ENCODE measurements at regions not wholly inside any gene's neighbourhood (a gene's known extent, or its start where the extent isn't known, plus 50 kb on each side); places are given as distances from the start of the nearest gene placed in this dataset.

DNA sequence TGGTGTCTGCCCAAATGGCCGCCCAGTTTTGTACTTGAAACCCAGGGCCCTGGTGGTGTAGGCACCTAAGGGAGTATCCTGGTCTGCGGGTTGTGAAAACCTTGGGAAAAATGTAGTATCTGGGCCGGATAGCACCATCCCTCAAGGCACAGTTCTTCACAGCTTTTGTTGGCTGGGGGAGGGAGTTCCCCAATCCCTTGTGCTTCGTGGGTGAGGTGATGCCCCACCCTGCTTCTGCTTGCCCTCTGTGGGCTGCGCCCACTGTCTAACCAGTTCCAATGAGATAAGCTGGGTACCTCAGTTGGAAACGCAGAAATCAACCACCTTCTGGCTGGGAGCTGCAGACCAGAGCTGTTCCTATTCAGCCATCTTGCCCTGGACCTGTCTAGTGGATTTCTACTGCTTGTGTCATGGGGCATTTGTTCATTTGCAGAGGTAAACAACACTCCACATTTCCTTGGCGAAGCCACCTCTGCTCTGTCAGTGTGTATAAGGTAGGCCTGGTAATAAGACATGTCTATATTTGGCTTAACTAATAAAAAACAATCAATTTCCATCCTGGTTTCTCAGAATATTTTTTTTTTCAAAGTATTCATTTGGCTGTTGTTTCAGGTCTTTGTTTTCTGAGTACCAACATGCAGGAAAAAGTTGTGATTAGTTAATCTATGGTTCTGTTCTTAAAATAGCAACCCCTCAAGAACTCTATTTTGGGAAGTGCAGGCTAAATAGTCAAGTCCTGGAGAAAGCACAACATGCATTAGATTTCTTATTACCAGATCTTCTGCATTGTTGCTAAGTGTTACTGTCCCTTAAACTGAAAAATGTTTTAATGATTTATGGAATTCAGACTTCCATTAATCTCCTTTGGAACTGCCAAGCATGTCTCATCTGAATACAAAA lies 304.3 kb downstream of the ZIC1 start:
- TF ChIP-seq, protein P1, sequence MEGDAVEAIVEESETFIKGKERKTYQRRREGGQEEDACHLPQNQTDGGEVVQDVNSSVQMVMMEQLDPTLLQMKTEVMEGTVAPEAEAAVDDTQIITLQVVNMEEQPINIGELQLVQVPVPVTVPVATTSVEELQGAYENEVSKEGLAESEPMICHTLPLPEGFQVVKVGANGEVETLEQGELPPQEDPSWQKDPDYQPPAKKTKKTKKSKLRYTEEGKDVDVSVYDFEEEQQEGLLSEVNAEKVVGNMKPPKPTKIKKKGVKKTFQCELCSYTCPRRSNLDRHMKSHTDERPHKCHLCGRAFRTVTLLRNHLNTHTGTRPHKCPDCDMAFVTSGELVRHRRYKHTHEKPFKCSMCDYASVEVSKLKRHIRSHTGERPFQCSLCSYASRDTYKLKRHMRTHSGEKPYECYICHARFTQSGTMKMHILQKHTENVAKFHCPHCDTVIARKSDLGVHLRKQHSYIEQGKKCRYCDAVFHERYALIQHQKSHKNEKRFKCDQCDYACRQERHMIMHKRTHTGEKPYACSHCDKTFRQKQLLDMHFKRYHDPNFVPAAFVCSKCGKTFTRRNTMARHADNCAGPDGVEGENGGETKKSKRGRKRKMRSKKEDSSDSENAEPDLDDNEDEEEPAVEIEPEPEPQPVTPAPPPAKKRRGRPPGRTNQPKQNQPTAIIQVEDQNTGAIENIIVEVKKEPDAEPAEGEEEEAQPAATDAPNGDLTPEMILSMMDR (IDR thresholded peaks at IDR 0.05) = no peak
- TF ChIP-seq POLR2A (IDR thresholded peaks at IDR 0.05; ENCODE audit: low read depth) = no peak
- TF ChIP-seq POLR2AphosphoS5 (IDR thresholded peaks at IDR 0.05) = no peak
